ENCODE measurements at regions not wholly inside any gene's neighbourhood (a gene's known extent, or its start where the extent isn't known, plus 50 kb on each side); places are given as distances from the start of the nearest gene placed in this dataset.
"Not testable (repeated sequence)": the region's sequence is repeated elsewhere in the genome, so short reads cannot be mapped to it uniquely, and the experiment has no call there.

GRCh38 chr3:5889374-5889773, 701.9 kb downstream of the EDEM1 start:
- DNase-seq (ENCODE audit: low read depth, low spot score), result no peak
- no peak overlapping the region for H3K27ac ChIP-seq

DNA sequence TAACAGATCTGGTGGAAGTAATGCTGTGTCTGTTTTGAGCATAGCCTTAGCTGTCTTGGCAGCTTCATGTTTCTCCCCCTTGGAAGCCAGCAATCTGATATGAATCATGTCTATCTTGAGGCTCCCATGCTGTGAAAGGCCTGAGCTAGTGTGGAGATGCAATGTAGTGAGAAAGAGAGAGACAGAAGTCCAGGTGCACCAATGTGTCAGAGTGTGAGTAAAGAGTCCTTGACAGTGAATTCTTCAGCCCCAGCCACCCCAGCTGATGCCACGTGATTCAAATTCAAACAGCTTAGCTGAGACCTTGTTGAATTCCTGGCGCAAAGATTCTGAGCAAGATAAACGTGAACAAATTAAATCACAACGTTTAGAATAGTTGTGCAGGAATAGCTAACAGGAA, 704.2 kb downstream of the EDEM1 start:
- no peak overlapping the region for H3K27ac ChIP-seq
- no peak for DNase-seq (ENCODE audit: low read depth, low spot score)

GRCh38 chr3:5898106-5898505, 710.6 kb downstream of the EDEM1 start:
- DNase-seq (ENCODE audit: low read depth, low spot score), result no peak
- H3K27ac ChIP-seq, result no peak overlapping the region

GRCh38 chr3:5899014-5899761, 711.7 kb downstream of the EDEM1 start:
- H3K27ac ChIP-seq, result no peak overlapping the region
- no peak for DNase-seq (ENCODE audit: low read depth, low spot score)

DNA sequence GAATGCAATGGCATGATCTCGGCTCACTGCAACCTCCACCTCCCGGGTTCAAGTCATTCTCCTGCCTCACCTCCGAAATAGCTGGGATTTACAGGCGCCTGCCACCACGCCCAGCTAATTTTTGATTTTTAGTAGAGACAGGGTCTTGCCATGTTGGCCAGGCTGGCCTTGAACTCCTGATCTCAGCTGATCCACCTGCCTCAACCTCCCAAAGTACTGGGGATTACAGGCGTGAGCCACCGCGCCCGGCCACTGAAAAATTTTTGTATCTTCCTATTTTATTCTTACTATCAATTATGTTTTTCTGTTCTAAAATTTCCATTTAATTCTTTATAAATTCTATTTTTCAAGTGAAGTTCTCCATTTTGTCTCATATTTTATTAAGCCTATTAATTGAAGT, 730.4 kb downstream of the EDEM1 start:
- H3K27ac ChIP-seq, result no peak overlapping the region
- DNase-seq (ENCODE audit: low read depth, low spot score), result no peak

- no peak overlapping the region for H3K27ac ChIP-seq
- no peak for DNase-seq (ENCODE audit: low read depth, low spot score)
Measured at GRCh38 chr3:5918626-5919025, 731.1 kb downstream of the EDEM1 start.

DNA sequence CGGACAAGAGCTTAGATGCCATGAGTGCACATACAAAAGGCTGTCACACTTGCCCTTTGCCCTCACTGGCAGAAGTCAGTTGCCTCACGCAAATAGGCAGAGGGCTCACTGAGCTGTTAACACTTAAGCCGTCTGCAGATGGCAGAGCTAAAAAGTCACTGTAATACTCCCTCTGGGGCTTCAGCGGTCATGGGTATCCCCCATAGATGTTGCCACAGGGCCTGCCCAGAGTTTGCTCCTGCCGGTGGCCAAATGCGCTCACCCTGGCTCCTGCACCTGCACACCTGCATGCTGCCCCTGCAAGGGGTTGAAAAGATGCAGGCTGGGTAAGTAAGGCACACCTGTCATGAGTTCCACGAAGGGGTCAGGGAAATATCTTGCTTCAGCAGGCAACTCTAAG, 741.5 kb downstream of the EDEM1 start:
- no peak overlapping the region for H3K27ac ChIP-seq

DNA sequence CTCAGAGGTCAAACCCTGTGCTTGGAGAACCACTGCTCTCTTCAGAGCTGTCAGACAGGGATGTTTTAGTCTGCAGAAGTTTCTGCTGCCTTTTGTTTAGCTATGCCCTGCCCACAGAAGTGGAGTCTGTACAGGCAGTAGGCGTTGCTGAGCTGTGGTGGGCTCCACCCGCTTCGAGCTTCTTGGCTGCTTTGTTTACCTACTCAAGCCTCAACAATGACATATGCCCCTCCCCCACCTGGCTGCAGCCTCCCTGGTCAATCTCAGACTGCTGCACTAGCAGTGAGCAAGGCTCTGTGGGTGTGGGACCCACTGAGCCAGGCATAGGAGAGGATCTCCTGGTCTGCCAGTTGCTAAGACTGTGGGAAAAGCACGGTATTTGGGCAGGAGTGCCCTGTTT, 756.6 kb downstream of the EDEM1 start:
- DNase-seq (ENCODE audit: low read depth, low spot score); H3K27ac ChIP-seq: not testable (repeated sequence)

More for the DNA sequence above, 741.5 kb downstream of the EDEM1 start:
- DNase-seq (ENCODE audit: low read depth, low spot score), result no peak

DNA sequence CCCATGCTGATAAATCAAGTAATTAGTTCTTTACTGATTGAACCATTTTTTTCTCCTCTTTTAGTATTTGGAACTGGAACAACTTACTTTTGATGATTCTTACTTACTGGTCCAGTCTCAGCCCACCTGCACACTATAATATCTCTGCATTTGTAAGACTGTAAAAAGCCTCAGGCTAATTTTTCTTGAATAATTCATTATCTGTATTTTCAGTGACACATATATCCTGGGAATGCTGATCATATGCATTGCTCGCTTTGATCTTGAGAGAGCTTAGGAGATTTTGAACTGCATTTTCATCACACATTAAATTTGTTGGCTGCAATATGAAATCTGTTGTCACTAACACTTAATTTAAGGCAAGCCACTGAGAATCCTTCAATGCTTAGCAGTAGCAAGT, 760.6 kb downstream of the EDEM1 start:
- no peak overlapping the region for H3K27ac ChIP-seq
- DNase-seq (ENCODE audit: low read depth, low spot score), result no peak

DNA sequence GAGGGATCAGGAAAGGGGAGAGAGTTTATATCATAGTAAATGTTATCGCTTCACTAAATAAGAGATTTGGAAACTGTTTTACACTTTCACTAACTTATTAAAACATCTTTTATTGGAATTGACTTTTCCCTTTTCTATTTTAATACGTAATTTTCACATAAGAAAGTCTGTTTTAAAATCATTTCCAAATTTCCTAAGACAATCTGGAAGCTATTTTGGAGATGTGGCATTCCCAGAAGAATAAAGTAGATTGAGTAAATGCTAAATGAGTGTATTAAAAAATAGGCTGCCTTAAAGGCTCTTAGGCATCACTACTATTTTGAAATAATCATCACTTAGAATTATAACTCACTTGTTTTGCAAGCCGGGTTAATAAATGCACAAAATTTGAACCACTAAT, 763.5 kb downstream of the EDEM1 start:
- no peak overlapping the region for H3K27ac ChIP-seq
- no peak for DNase-seq (ENCODE audit: low read depth, low spot score)

GRCh38 chr3:5972586-5972985, 785.1 kb downstream of the EDEM1 start:
- H3K27ac ChIP-seq, result no peak overlapping the region
- no peak for DNase-seq (ENCODE audit: low read depth, low spot score)

GRCh38 chr3:5974630-5975322, 787.3 kb downstream of the EDEM1 start:
- DNase-seq (ENCODE audit: low read depth, low spot score), result no peak
- H3K27ac ChIP-seq, result no peak overlapping the region

- no peak overlapping the region for H3K27ac ChIP-seq
- no peak for DNase-seq (ENCODE audit: low read depth, low spot score)
Measured at GRCh38 chr3:5977331-5977730, 789.8 kb downstream of the EDEM1 start.

DNA sequence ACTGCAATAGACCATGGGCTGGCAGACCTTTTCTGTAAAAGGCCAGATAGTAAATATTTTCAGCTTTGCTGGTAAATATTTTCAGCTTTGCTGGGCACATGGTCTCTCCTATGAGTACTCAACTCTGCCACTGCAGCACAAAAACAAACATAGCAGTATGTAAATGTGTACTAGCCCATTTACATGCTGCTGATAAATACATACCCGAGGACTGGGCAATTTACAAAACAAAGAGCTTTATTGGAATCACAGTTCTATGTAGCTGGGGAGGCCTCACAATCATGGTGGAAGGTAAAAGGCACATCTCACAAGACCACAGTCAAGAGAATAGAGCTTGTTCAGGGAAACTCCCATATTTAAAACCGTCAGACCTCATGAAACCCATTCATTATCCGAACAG, 793.0 kb downstream of the EDEM1 start:
- H3K27ac ChIP-seq, result no peak overlapping the region
- DNase-seq (ENCODE audit: low read depth, low spot score), result no peak

- no peak overlapping the region for H3K27ac ChIP-seq
- DNase-seq (ENCODE audit: low read depth, low spot score), result no peak
Measured at GRCh38 chr3:5994651-5995050, 807.1 kb downstream of the EDEM1 start.

DNA sequence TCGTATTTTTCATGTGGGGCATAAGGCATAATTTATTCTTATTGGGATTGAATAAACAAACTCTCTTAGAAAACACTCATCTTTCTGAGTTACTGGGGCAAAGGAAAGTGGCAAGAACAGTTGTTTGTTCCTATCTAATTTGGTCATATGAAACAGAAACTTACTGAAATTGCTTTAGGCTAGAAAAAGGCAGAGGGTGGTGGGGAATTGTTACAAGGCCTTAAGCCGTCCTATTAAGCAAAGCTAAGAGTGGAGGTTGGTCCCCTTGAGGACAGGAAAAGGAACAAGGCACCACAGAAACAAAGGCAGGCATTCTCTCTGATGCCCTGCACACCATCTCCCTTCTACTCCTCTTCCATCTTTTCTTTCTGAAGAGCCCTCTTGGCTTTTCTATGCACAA, 830.9 kb downstream of the EDEM1 start:
- H3K27ac ChIP-seq, result no peak overlapping the region
- DNase-seq (ENCODE audit: low read depth, low spot score), result no peak

DNA sequence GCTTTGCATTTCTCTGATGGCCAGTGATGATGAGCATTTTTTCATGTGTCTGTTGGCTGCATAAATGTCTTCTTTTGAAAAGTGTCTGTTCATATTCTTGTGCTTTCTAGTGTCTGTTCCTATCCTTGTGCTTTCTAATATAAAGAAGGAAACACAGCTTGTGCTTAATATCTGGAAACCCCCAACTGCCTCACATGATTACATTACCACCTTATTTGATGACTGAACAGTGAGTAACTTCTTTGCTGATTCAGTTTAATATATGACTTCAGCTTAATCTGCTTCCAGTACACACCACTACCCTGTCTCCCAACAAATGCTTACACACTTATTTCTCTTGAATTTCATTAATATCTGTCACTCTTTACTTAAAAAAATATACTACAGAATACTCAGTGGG, 835.1 kb downstream of the EDEM1 start:
- no peak for DNase-seq (ENCODE audit: low read depth, low spot score)
- no peak overlapping the region for H3K27ac ChIP-seq

DNA sequence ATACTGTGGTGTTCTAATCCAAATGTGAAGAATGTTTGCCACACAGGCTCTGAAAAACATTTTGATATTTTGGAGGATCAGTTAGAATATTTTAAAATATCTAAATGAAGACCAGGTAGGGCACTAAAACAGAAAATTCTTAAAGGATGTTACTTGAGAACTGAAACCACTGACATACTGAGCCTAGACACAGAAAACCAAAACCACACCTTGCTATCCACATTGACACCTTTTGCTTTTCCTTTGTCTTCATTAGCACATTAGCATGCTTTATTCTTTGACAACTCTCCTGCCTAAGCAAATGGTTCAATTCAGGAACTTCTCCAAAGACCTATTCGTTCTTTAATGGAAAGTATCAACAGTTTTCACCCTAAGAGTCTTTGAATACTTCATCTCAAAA, 835.9 kb upstream of the GRM7 start:
- no peak for DNase-seq (ENCODE audit: low read depth, low spot score)
- no peak overlapping the region for H3K27ac ChIP-seq

DNA sequence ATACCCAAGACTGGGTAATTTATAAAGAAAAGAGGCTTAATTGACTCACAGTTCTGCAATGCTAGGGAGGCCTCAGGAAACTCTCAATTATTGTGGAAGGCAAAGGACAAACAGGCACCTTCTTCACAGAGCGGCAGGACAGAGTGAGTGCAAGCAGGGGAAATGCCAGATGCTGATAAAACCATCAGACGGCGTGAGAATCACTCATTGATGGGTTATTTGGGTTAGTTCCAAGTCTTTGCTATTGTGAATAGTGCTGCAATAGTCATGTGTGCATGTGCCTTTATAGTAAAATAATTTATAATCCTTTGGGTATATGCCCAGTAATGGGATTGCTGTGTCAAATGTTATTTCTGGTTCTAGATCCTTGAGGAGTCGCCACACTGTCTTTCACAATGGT, 830.3 kb upstream of the GRM7 start:
- not testable (repeated sequence) for H3K27ac ChIP-seq; DNase-seq (ENCODE audit: low read depth, low spot score)

DNA sequence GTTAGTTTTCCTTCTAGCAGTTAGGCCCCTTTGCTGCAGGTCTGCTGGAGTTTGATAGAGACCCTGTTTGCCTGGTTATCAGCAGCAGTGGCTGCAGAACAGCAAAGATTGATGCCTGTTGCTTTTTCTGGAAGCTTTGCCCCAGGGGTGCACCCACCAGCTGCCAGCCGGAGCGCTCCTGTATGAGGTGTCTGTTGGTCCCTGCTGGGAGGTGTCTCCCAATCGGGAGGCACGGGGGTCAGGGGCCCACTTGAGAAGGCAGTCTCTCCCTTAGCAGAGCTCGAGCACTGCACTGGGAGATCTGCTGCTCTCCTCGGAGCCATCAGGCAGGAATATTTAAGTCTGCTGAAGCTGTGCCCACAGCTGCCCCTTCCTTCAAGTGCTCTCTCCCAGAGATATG, 825.3 kb upstream of the GRM7 start:
- no peak for DNase-seq (ENCODE audit: low read depth, low spot score)
- H3K27ac ChIP-seq, result no peak overlapping the region

GRCh38 chr3:6039971-6040370, 820.9 kb upstream of the GRM7 start:
- H3K27ac ChIP-seq, result no peak overlapping the region
- no peak for DNase-seq (ENCODE audit: low read depth, low spot score)

DNA sequence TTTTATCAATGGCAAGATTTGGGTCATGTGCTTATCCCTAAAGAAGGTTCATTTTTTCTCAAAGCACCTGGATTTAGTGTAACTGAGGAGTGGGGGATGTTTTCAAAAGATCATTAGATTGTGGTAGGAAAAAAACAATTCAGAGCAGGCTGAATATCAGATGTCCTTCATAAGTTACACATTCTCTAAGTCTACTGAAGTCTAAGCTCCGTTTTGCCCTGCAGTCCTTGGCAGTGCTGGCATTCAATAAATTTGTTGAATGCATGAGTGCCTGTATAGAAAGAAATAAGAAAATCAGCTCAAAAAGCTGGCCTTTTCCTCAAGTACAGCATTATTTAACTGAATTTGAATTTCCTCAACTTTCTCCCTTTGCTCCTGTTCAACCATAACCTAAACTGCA, 819.0 kb upstream of the GRM7 start:
- no peak for DNase-seq (ENCODE audit: low read depth, low spot score)

More for the DNA sequence above, 819.0 kb upstream of the GRM7 start:
- no peak overlapping the region for H3K27ac ChIP-seq
